Endothelial cell of umbilical vein (primary cell): ENCODE measurements at regions not wholly inside any gene's neighbourhood (a gene's known extent, or its start where the extent isn't known, plus 50 kb on each side); places are given as distances from the start of the nearest gene placed in this dataset.

ENCODE experiments used
- BruUV-seq: library from RNA; stranded (reverse); fragments of 400-500 nt; replicated peaks from 2 replicates; lab custom pipeline; 2021; lab: Mats Ljungman, UMichigan
- CTCF ChIA-PET: fragments of 300-600, 350-600 bp; sonication (Branson Sonifier 250); formaldehyde crosslinking; loops from one replicate; lab custom pipeline; 2021; ENCODE audit warnings: antibody characterized with exemption, inconsistent platforms; lab: Charles Lee
- POLR2A ChIA-PET: fragments of 300-600, 350-600 bp; sonication (Branson Sonifier 250); formaldehyde crosslinking; loops from one replicate; lab custom pipeline; 2021; ENCODE audit warnings: antibody characterized with exemption, inconsistent platforms; lab: Charles Lee
- DNase-seq: peaks from one replicate; pipeline ENCODE4 v3.0.0-alpha.2; 2011; ENCODE audit warnings: low read depth, low spot score
- FAIRE-seq: peaks from 2 replicates; lab custom pipeline; 2011; peaks lifted over from hg19 to GRCh38; lab: Jason Lieb, UNC
- H2AFZ ChIP-seq: 2 replicates; pipeline ENCODE4 v1.6.0; 2012; ENCODE audit warnings: low read depth, low read length, control low read depth, inconsistent platforms
- H3K27ac ChIP-seq: 2 replicates; pipeline ENCODE4 v1.5.1; 2011; ENCODE audit warnings: low read depth, mild to moderate bottlenecking, control low read depth, low read length, moderate library complexity; ENCODE audit not compliant: insufficient read depth
- H3K27me3 ChIP-seq, 2 experiments: 2 replicates each; pipeline versions ENCODE4 v1.6.0 to v1.6.1; 2011; ENCODE audit warnings: low read length in 2 of 2, mixed read lengths in 1 of 2; ENCODE audit not compliant: control insufficient read depth in 2 of 2, insufficient read depth in 2 of 2
- H3K36me3 ChIP-seq, 2 experiments: 2 replicates in 1 of 2; 3 replicates in 1 of 2; pipeline ENCODE4 v1.5.1; 2011; ENCODE audit warnings: low read length in 2 of 2, mild to moderate bottlenecking in 1 of 2, moderate library complexity in 1 of 2; ENCODE audit not compliant: control insufficient read depth in 2 of 2, insufficient read depth in 2 of 2; ENCODE audit errors: extremely low read depth in 1 of 2
- H3K4me1 ChIP-seq: 3 replicates; pipeline ENCODE4 v1.5.1; 2011; ENCODE audit warnings: mild to moderate bottlenecking, low read length; ENCODE audit not compliant: control insufficient read depth, insufficient read depth; ENCODE audit errors: extremely low read depth
- H3K4me2 ChIP-seq: 2 replicates; pipeline ENCODE4 v1.6.1; 2011; ENCODE audit warnings: low read length, control low read depth, mixed read lengths; ENCODE audit not compliant: insufficient read depth
- H3K4me3 ChIP-seq, 3 experiments: fragments of 200-600 bp in 1 of 3; sonication (generic), shearing (Covaris generic) in 1 of 3; replicated peaks in 1 of 3; 2 replicates each; pipeline ENCODE4 v1.5.1; 2011 to 2016; ENCODE audit warnings: control low read depth in 3 of 3, low read length in 3 of 3, mild to moderate bottlenecking in 2 of 3, inconsistent platforms in 1 of 3, low read depth in 1 of 3, moderate library complexity in 1 of 3; ENCODE audit not compliant: insufficient read depth in 1 of 3
- H3K79me2 ChIP-seq: 2 replicates; pipeline ENCODE4 v1.6.0; 2012; ENCODE audit warnings: low read length, inconsistent platforms; ENCODE audit not compliant: control insufficient read depth, insufficient read depth
- H3K9ac ChIP-seq: replicated peaks from 2 replicates; pipeline ENCODE3; 2011; ENCODE audit warnings: low read length, control low read depth; ENCODE audit not compliant: insufficient read depth; ENCODE audit errors: extremely low read depth
- H3K9me1 ChIP-seq: replicated peaks from 3 replicates; pipeline ENCODE4 v1.6.0; 2011; ENCODE audit warnings: mild to moderate bottlenecking, low read length; ENCODE audit not compliant: control insufficient read depth, insufficient read depth; ENCODE audit errors: extremely low read depth
- H3K9me3 ChIP-seq: replicated peaks from 2 replicates; pipeline ENCODE4 v1.5.1; 2012; ENCODE audit warnings: low read length, inconsistent platforms; ENCODE audit not compliant: control insufficient read depth, insufficient read depth
- H4K20me1 ChIP-seq: replicated peaks from 2 replicates; pipeline ENCODE3; 2011; ENCODE audit warnings: mild to moderate bottlenecking, low read length; ENCODE audit not compliant: control insufficient read depth, insufficient read depth; ENCODE audit errors: extremely low read depth
- CTCF ChIP-seq, 2 donors: IDR thresholded peaks; 1 replicate in 1 of 2; 2 replicates in 1 of 2; pipeline ENCODE4 v1.5.1; 2011; ENCODE audit warnings: low read length in 2 of 2, mild to moderate bottlenecking in 2 of 2, moderate library complexity in 2 of 2, control low read depth in 1 of 2, inconsistent platforms in 1 of 2, low read depth in 1 of 2; ENCODE audit not compliant: insufficient read depth in 1 of 2; ENCODE audit errors: extremely low read depth in 1 of 2
- EZH2 ChIP-seq: IDR thresholded peaks from 2 replicates; pipeline ENCODE4 v1.6.1; 2012; ENCODE audit warnings: borderline replicate concordance, low read depth, mild to moderate bottlenecking, moderate library complexity, low read length, inconsistent platforms; ENCODE audit not compliant: severe bottlenecking
- FOS ChIP-seq: IDR thresholded peaks from 2 replicates; pipeline ENCODE4 v1.6.1; 2011; ENCODE audit warnings: mild to moderate bottlenecking, low read length, moderate library complexity, borderline replicate concordance; ENCODE audit not compliant: insufficient read depth
- GATA2 ChIP-seq: IDR thresholded peaks from 2 replicates; pipeline ENCODE4 v1.7.0; 2011; ENCODE audit warnings: low read depth, mild to moderate bottlenecking, moderate library complexity, mixed read lengths, low read length; ENCODE audit not compliant: insufficient read length, insufficient read depth
- JUN ChIP-seq: IDR thresholded peaks from 2 replicates; pipeline ENCODE4 v1.6.1; 2011; ENCODE audit warnings: borderline replicate concordance, low read depth; ENCODE audit not compliant: insufficient read length, insufficient read depth
- MAX ChIP-seq: IDR thresholded peaks from 2 replicates; pipeline ENCODE4 v1.6.1; 2011; ENCODE audit not compliant: insufficient read depth, insufficient read length
- MYC ChIP-seq: IDR thresholded peaks from one replicate; pipeline ENCODE4 v1.6.1; 2011; ENCODE audit warnings: mild to moderate bottlenecking, low read depth, low read length
- POLR2A ChIP-seq: IDR thresholded peaks from 2 replicates; pipeline ENCODE4 v1.6.1; 2012; ENCODE audit warnings: low read depth, mild to moderate bottlenecking, control low read depth, low read length
- POLR2AphosphoS5 ChIP-seq: IDR thresholded peaks from 2 replicates; pipeline ENCODE4 v1.6.1; 2012; ENCODE audit warnings: low read depth, mild to moderate bottlenecking, control low read depth, low read length, moderate library complexity; ENCODE audit not compliant: insufficient read depth
- dilution Hi-C: fragments of 300-500 bp; cut with MboI; formaldehyde crosslinking; loops from one replicate; pipeline ENCODE4 v1.15.0; 2019; ENCODE audit warnings: low sequenced_read_pairs; ENCODE audit not compliant: extremely low pct_ligation_motif_present
- intact Hi-C: fragments of 100-400 bp; cut with micrococcal nuclease; formaldehyde crosslinking; loops from one replicate; pipeline ENCODE4 v1.10.0; 2022

- dilution Hi-C loops: no loop called here
- H3K27me3 ChIP-seq: peaks cover 4 to 6% of the 10 kb centered on the region in 2 experiments
- POLR2A ChIA-PET: interaction anchor here (0.6 kb wide), 1 partner anchor 172 kb away, joined by 3 read pairs; no protein-coding TSS in a partner anchor
Measured at GRCh38 chr17:77535892-77536291, 395.1 kb downstream of the SEC14L1 start.

More at GRCh38 chr17:77535892-77536291, 395.1 kb downstream of the SEC14L1 start:
- no peaks in the 10 kb centered on the region for H3K9me1 ChIP-seq
- no peaks in the 10 kb centered on the region for H3K36me3 ChIP-seq
- intact Hi-C loops: no loop called here
- no peaks in the 10 kb centered on the region for H3K79me2 ChIP-seq
- no peak for DNase-seq
- FAIRE-seq: no peak
- BruUV-seq: no TSS peak
- no peaks in the 10 kb centered on the region for H4K20me1 ChIP-seq
- CTCF ChIA-PET: no interaction called here
- H3K9ac ChIP-seq: no peak overlapping the region
- no peak overlapping the region for H3K27ac ChIP-seq
- no peak overlapping the region for H2AFZ ChIP-seq
- TF ChIP-seq POLR2AphosphoS5 (no peak), POLR2A (no peak), EZH2 (no peak), MYC (no peak), MAX (no peak), GATA2 (no peak), JUN (no peak), FOS (no peak), CTCF (IDR thresholded peaks at IDR 0.05; ENCODE audit: extremely low read depth in 1 of 2, insufficient read depth in 1 of 2, low read depth in 1 of 2, low read length in 2 of 2) (no peak)
- H3K4me1 ChIP-seq: no peaks in the 10 kb centered on the region
- no peak overlapping the region for H3K4me3 ChIP-seq
- H3K9me3 ChIP-seq: no peaks in the 10 kb centered on the region
- H3K4me2 ChIP-seq: no peak overlapping the region
